ENCODE measurements at regions not wholly inside any gene's neighbourhood (a gene's known extent, or its start where the extent isn't known, plus 50 kb on each side); places are given as distances from the start of the nearest gene placed in this dataset.

DNA sequence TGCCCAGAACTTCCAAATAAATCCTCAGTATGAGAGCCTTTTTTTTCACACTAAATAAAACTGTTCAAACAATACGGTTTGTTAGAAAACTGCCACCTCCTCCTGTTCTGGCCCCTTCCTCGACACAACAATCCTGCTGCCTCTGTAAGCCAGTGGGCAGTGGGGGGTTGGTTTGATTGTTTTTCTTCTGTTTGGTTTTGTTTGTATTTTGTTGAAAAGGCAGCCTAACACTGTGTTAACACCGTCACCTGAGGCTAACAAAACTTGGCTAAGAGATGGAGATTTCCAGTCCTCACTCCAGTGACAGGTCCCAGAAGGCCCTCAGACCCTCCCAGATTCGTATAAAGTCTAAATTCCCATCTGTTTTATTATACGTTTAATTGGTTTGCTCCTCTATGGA lies 402.1 kb downstream of the ZNF521 start:
- DNase-seq, result no peak

DNA sequence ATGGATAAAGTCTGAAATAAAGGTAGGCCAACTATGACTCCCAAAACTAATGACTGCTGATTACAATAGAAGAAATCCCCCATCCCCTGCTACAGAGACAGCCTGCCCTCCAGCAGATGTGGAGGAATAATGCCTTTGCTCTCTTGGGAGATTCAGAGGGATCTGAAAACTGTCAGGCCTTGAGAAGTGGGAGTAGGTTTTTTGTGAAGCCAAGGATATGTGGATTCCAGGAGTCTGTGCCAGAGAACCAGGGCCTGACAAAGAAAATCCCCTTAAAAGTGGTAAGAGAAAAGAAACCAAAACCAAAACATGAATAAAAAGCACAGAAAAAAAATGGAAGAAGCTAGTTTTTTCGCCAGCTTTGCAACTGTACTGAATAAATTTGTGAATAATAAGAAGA lies 397.6 kb downstream of the ZNF521 start:
- DNase-seq, result no peak

DNA sequence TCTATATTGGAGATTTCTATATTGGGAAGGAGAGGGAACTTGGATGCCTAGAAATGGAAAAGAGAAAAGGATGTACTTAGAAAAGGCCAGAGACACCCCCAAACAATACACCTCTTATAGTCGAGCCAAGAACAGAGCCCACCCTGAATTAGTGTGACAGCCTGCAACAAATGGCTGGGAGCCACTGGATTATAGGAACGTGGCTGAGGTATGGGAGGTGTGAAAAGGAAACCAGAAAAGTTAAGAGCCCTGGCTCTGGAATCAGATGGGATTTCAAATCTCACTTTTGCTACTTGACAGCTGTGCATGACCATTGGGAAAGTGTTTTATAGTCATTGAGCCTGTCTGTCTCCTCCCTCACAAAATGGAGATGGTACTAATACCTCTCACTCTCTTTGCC lies 394.0 kb downstream of the ZNF521 start:
- no peak for DNase-seq

DNA sequence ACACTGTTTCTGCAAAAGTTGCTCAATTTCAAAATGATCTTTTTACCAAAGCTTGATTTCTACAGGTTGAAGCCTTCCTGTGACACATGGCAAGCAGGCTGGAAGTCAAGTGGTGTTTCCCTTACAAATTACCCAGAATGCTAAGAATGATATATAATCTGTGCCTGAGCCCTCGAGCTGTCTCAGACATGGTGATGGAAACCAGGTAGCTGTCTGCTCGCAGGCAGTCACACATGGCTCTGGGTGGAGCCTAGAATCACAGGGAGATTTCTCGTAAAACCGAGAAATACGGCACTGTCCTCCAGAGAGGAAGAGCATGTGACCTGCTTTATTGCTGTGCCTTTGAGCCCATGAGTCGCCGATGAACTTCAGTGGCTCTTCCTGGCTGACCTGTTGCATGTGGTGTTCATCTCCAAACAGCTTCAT lies 392.9 kb downstream of the ZNF521 start:
- no peak for DNase-seq

DNA sequence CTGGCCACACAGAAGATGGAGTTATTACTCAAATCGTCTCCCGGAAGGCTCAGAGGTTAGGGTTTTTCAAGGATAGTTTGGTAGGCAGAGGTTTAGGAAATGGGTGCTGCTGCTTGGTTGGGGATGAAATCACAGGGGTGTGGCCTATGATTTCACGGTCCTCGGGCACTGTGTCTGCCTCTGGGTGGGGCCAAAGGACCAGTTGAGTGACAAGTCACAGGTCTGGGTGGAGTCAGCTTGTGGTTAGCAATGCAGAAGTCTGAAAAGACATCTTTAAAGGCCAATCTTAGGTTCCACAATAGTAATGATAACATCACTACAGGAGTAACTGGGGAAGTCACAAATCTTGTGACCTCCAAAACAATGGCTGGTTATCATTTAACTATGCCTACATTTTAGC lies 387.8 kb downstream of the ZNF521 start:
- peak in 1 of 2 donors; percentile 55 for DNase-seq

DNA sequence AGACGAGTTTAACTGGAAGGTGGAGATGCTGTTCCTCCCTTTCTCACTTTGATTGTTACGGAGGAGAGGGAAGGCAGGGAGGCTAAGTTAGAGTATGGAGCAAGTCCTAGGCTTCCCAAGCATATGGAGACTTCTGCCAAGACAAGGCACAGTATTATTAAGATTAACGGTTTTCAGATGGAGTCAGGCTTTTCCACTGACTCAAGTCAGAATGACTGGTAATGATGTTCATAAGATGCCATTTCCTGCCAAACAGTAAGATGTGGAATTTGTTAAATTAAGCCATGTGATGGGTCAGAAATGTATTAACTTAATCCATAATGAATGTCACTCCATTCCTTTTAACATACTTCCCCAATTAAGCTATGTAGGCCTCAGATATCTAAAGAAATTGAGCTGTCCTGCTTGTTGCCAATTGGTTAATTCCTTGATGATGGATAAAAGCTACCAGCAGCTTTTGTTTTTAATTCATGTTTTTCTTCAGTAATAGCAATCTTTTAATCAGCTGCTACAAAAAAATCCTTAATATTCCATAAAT lies 383.7 kb downstream of the ZNF521 start:
- no peak for DNase-seq

DNA sequence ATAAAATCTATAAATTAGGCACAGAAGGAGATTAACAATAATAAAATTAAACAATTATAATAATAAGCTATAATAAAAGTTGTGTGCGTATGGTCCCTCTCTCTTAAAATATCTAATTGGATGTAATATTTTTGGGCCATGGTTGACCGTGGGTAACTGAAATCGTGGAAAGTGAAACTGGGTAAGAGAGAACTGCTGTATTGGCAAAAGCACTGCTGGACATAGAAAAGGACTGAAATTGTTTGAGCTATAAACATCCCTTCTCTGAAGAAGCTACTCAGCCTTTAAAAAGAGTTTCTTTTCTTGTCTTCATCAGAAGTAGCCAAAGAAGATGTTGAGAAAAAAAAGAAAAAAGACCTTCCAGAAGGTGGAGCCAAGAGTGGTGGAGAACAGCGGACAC lies 379.4 kb downstream of the ZNF521 start:
- DNase-seq, result no peak

DNA sequence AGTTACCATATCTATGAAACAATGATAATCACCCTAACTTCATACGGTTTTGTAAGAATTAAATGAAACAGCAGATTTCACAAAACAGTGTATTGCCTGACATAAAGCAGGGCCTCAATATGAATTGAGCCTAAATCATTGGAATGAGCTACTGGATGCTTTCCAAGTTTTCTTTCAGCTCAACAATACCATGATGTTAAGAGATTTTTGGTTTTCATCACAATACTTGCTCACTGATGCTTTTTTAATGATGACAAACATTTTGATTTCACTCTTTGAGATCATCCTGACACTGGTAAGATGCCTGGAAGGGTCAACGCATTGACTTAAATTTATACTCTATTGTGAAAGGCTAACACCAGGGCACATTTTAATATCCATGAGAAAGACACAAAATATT lies 377.5 kb downstream of the ZNF521 start:
- no peak for DNase-seq

DNA sequence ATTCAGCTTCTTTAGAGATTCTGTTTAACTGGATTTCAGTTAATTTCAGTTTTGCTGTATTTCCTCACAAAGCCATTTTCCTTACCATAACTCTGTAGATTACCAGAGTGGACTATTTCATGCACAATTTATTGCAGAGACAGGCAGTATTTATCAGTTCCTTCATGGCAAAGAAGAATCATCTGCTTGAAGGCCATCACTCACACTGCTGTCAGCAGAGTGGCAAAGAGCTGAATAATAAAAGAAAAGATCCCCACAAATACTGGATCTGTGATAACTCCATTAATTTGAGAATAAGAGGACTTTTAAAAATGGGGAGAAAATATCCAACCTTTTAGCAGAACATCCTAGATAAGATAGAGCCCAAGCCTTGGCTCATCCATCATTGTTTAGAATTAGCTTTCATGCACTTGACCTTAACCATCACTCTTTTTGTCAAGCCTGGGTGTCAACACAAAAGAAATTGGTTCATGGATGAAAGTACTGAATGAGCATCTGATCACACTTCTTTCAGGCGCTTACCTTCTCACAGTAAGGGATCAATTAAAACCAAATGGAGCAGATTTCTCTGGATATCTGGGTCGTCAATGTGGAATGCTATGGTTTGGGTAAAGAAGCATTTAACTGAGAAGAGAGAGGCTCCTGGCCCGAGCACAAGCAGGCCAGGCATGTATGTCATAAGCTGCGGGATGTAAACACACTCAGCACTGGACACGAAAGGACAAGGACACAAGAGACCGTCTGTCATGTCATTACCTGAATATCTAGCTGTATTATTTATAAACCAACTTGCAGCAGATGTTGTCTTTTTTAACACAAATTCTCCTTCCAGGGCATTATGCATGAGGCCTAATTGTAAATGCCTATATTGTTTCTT lies 376.2 kb downstream of the ZNF521 start:
- no peak for DNase-seq

DNA sequence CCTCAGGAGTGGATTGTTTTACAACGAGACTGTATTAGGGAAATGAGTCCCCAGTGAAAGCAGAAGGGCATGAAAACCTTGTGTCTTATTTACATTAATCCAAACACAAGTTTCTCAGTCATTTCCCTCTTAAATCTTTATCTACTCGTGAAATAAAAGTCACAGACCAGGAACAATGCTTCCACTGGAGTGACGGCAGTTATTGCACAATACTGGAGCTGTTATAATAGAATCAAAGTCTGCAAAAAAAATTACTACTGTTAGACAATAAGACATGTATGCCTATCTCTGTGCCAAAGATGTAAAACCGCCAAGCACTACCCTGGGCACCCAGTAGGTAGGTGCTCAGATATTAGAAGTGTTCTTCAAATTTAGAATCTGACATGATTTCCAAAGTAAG lies 375.5 kb downstream of the ZNF521 start:
- DNase-seq, result no peak

DNA sequence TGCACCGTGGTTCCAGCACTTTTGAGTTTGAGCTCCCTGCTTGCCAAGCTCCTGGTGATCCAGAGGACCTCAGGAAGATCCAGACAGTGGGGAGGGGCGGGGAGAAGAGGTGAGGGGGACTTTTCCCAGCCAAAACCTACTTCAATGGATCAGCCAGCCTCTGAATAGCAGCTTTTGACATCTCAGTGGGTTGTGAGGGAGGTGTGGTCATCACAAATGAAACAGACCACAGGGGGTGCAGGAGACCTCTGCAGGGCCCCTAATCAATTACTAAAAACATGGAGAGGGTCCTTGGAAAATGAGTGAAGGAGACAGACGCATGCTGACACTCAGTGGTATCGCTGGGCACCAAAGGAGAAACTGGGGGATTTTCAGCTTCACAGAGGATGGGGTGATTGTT lies 372.7 kb downstream of the ZNF521 start:
- DNase-seq, result no peak

DNA sequence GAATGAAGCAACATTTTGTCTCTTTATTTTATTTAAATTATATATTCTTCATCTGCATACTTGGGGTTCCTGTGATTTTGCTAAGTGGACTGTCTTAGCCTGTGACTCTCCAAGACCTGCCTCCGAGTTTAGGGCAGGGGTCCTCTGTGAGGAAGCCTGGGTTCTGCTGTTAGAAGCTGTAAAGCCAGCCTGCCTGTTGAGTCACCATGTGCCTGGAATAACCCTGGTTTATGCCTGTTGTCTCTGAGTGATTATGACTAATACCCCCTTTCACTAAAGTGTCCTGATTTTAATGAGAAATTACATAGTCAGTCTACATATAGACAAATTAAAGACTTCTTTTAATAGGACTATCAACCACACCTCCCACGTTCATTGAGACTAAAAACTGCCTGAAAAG lies 369.1 kb downstream of the ZNF521 start:
- DNase-seq, result no peak

DNA sequence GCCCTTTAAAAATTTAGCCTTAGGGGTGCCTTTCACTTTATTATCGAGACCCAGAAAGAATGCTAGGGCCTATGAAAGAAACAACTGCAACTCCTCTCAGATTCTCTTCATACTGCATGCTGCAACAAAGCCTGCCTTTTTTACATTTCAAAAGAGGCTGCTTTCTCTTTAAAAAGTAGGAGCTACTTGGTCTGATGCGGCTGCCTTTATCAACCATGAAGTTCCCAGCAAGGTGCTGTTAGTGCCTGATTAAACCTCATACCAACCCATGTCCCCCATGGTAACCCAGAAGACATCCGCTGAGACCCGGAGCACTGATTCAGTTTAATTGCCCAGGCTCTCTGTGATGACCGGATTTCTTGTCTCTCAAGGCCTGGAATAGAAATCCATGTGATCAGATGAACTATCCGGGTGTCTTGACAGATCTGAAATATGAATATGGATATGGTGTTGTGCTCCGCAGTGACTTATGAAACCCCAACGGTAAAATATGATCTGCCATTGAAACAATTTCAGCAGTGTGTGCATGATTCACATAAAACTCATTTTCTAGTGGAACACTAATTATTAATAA lies 368.3 kb downstream of the ZNF521 start:
- DNase-seq, result no peak

DNA sequence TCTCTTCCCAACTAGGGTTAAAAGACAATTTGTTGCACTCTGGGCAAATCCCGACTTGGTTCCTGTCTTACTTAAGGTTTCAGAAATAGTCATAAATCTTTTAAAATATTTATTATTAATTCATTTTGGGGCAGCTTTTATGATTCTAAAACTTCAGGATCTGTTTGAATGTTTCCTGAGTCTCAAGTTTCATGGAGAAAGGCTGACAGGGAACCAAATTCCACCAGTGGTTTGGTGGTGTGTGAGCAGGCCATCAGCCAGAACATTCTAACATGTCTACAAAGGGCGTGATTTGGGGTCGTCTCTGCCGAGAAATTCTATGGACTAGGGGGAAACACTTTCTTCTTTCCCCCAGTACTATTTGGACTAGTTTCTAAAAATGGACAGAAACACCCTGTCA lies 366.4 kb downstream of the ZNF521 start:
- no peak for DNase-seq

DNA sequence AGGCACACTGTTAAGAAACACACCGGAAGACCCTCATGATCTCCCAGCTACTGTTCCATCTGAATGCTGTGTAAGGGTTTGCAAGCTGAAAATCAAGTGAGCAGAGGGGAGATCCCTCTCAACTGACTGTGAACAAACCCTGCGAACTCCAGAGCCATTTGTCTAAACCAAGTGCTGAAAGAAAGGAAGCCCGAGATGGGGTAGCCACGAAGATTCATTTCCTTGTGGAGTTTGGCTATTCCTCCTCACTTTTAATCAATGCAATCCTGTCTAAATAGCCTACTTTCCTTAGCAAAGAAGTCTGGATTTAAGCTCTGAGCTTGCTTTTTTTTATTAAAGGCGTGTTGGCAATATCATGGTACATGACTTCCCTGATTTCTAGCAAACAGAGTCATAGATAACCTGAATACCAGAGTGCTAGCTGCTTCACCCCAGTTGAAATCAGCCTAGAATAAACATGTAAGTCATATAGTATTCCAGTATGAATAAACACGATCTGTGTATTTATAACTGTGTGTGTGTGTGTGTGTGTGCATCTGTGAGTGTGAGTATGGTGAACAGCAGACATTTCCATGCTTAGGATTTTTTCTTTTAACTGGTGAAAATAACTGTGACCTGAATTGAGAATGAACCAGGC lies 365.2 kb downstream of the ZNF521 start:
- no peak for DNase-seq

DNA sequence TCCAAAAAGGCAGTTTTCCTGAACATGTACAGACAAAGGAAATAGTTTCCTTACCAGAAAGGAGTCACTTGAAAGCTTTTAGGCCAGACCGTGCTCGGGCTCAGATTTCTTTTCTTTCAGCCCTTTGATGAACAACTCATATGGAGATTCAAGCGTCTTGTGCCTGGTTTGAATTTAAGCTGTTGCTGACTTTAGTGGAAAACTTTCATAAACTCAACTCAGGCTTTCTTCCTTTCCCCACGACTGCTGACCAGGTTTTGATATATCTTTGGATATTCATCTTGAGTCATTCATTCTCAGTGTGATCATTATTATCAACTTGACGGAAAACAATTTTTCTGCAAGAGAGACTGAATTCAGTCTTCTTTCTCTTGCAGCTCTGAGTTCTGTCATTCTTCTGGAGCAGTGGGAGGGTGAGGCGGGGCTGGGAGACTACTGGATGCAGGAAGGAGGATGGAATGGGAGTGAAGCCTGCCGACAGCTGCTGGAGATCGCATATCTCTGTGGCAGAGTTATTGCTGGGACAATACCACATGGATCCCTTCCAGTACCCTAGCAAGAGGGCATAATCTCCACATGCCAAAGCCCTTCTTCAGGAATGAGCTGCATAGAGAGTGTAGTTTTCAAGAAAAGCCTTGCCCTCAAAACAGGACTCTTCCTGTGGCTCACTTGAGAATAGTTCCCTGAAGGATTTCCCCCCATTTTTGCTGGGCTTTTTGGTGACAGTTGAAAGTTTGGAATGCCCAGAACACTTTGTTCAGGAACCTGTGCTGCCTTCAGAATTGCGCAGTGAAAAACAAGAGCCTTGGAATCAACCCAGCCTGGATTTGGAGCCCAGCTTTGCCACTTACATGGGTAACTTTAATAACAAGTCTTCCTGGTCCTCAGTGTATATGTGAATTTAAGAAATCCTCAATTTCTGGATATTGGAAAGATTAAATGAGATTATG lies 364.4 kb downstream of the ZNF521 start:
- DNase-seq, result no peak

DNA sequence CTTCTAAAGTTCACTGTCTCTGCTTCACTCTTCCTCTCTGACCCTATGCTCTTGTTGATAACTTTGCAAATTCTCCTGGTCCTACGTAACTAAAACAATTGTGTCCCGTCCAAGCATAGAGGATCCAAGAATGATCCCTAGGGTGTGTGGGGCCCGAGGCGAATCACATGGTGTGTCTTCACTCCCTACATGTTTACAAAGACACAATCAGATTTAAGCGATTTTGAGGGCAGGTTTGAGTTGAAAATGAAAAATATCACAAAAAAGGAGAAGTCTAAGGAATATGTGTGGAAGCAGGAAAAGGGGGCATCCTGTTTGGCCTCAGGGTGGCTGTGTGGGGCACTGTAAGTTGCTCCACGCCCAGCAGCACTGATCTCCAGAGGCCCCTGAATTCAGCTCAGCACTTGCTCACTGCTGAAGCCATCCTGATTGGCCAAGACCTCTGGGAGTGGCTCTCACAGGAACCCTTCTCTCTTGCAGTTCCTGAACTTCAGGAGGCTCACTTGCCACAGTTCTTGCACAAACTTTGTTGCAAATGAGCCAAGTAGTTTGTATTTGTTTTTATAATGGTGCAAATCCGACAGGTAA lies 363.6 kb downstream of the ZNF521 start:
- no peak for DNase-seq

DNA sequence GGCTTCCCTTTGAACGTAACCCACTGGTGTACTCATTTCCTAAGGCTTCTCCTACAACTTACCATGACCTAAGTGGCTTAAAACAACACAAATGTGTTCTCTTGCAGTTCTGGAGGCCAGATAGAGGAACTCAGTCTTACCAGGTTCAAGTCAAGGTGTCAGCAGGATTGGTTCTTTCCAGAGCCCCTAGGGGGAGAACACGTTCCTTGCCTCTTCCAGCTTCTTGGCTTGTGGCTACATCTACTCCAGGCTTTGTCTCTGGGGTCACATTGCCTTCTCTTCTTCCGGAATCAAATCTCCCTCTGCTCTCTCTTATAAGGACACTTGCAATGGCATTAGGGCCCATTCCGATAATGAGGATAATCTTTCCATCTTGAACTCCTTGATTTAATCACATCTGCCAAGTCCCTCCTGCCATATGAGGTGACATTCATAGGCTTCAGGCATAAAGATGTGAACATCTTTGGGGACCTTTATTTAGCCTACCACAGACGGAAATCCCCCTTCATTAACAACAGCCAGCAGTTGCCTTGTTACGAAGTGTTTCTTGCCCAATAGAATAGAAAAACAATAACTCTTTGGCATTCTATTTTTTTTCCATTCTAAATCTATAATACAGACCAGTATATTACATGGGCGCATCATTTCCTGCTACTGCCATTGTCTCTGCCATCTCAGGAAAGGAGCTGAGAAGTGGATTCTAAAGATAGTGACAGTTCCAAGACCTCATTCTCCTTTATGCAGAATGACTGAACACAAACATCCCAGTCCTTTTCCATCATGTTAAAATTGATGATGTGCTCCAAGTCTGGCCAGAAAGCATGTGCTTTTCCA lies 362.0 kb downstream of the ZNF521 start:
- no peak for DNase-seq

DNA sequence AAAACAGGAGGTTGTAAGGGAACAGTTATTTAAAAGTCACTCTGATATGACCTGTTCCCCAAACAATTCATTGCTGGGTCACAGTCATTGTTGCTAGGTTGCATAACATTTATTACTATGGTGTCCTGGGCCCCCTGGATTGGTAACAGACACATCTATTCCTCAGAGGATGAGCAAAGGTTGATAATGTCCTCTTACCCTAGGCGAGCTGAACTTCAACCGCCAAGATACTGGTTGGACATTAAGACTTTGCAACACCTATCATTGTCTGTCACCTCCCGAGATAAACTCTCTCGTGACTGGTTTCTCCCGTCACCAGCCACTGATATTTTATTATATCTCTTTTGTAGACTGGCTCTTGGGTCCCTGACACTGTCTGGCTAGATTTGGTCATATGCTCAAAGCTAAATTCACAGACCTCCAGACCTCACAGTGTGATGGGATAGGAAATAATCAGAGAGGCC lies 361.3 kb downstream of the ZNF521 start:
- DNase-seq, result no peak

DNA sequence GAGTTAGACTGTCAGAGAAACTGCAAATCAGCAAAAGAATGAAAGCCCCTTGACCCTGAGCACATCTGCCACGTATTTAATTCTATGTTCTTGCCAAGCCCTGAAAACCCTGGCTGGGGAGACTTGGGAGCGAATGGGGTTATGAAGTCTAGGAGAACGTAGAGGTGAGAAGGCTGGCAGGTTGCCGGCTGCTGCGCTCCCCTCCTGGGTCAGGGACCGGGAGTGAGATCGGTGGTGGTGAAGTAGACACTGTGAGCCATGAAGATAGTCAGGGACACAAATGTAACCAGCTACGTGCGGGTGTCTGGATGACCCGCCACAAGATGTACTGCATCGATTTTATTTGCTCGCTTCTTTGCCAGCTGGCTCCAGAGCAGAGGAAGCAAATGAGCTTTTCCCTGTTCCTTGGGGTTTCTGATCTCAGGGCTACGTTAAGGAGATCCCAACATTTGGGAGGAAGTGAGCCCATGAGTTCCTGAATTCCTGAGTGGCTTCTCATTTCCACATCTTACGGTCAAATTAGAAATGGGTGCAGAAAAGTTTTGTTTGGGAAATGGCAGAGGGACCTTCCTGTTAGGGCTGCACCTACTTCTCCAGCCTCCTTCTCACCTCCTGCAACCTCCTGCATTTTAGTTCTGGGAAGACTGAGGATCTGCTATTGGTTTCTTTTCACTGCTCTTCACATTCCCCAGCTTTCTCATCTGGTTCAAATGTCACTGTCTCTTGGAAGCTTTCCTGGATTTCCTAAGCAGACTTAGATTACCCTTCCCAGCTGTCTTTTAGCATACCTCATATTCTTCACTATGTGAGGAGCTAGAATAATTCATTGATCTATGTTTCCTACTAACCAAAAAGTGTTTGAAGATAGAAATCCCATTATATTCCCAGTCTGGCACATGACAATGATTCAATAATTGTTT lies 360.6 kb downstream of the ZNF521 start:
- DNase-seq, result no peak
